ENCODE measurements at regions not wholly inside any gene's neighbourhood (a gene's known extent, or its start where the extent isn't known, plus 50 kb on each side); places are given as distances from the start of the nearest gene placed in this dataset.

GRCh38 chr7:26532471-26532870 is 240.8 kb downstream of the SNX10 start:
- TF ChIP-seq CTCF (IDR thresholded peaks at IDR 0.05 in 2 of 3, conservative IDR thresholded peaks at IDR 0.05 in 1 of 3; ENCODE audit: borderline replicate concordance in 1 of 3, insufficient read depth in 1 of 3, low read depth in 2 of 3, low read length in 2 of 3) (no peak), SRF (IDR thresholded peaks at IDR 0.05; ENCODE audit: low read depth) (no peak), POLR2A (IDR thresholded peaks at IDR 0.05; ENCODE audit: borderline replicate concordance, extremely low read depth, insufficient read depth, insufficient read length) (no peak), POLR2AphosphoS5 (IDR thresholded peaks at IDR 0.05; ENCODE audit: low read depth, low read length) (no peak), CEBPB (IDR thresholded peaks at IDR 0.05; ENCODE audit: low read depth) (no peak), EZH2phosphoT487 (IDR thresholded peaks at IDR 0.05; ENCODE audit: borderline replicate concordance) (no peak), ZNF274 (IDR thresholded peaks at IDR 0.05; ENCODE audit: low read depth, low read length) (no peak), TCF7L2 (IDR thresholded peaks at IDR 0.05; ENCODE audit: borderline replicate concordance, extremely low read depth, insufficient read depth, insufficient read length) (no peak), ZFX (IDR thresholded peaks at IDR 0.05) (no peak), EZH2 (IDR thresholded peaks at IDR 0.05) (no peak)
